Activated CD4-positive, alpha-beta T cell treated with anti-CD3 and anti-CD28 coated beads, Interleukin-2, amount 10 ng/mL, durations not matched to agents 24 days and 14 days (primary cell): ENCODE measurements at regions not wholly inside any gene's neighbourhood (a gene's known extent, or its start where the extent isn't known, plus 50 kb on each side); places are given as distances from the start of the nearest gene placed in this dataset.
"Not testable (repeated sequence)": the region's sequence is repeated elsewhere in the genome, so short reads cannot be mapped to it uniquely, and the experiment has no call there.

Source experiments
- DNase-seq: peaks from one replicate; pipeline ENCODE4 v3.0.0; 2022
- H3K27ac Mint-ChIP-seq: one replicate; pipeline ENCODE4 v1.8.0; 2022; ENCODE audit warnings: mild to moderate bottlenecking, mixed read lengths
- H3K27me3 Mint-ChIP-seq: one replicate; pipeline ENCODE4 v1.8.0; 2022; ENCODE audit warnings: mixed read lengths
- H3K36me3 Mint-ChIP-seq: one replicate; pipeline ENCODE4 v1.8.0; 2022; ENCODE audit warnings: low read depth, mild to moderate bottlenecking, mixed read lengths
- H3K4me1 Mint-ChIP-seq: one replicate; pipeline ENCODE4 v1.8.0; 2021; ENCODE audit warnings: mixed read lengths
- H3K4me3 Mint-ChIP-seq: one replicate; pipeline ENCODE4 v1.8.0; 2022; ENCODE audit warnings: mild to moderate bottlenecking, moderate library complexity, mixed read lengths
- H3K9me3 Mint-ChIP-seq: one replicate; pipeline ENCODE4 v1.8.0; 2021; ENCODE audit warnings: mixed read lengths
- intact Hi-C: fragments of 100-400 bp; cut with micrococcal nuclease; formaldehyde crosslinking; loops from one replicate; pipeline ENCODE4 v1.15.1; 2023

- Mint-ChIP-seq H3K4me3 (no peak overlapping the region), H3K9me3 (no peaks in the 10 kb centered on the region), H3K36me3 (no peaks in the 10 kb centered on the region), H3K4me1 (no peaks in the 10 kb centered on the region), H3K27ac (no peak overlapping the region), H3K27me3 (no peaks in the 10 kb centered on the region)
- intact Hi-C loops = no loop called here
- no peak for DNase-seq
Observed at GRCh38 chr2:209305746-209306196, 118.1 kb upstream of the MAP2 start.

GRCh38 chr2:209307161-209308001 lies 116.5 kb upstream of the MAP2 start:
- Mint-ChIP-seq H3K27me3 (no peaks in the 10 kb centered on the region), H3K4me1 (no peaks in the 10 kb centered on the region), H3K9me3 (no peaks in the 10 kb centered on the region), H3K36me3 (no peaks in the 10 kb centered on the region), H3K27ac (no peak overlapping the region), H3K4me3 (no peak overlapping the region)
- intact Hi-C loops = no loop called here
- no peak for DNase-seq

- no peak for DNase-seq
- Mint-ChIP-seq H3K4me1 (no peaks in the 10 kb centered on the region), H3K27me3 (no peaks in the 10 kb centered on the region), H3K36me3 (no peaks in the 10 kb centered on the region), H3K4me3 (no peak overlapping the region), H3K27ac (no peak overlapping the region), H3K9me3 (no peaks in the 10 kb centered on the region)
- intact Hi-C loops = no loop called here
Observed at GRCh38 chr2:209308415-209308814, 115.4 kb upstream of the MAP2 start.

GRCh38 chr2:209311948-209312347 lies 111.9 kb upstream of the MAP2 start:
- no peaks in the 10 kb centered on the region for H3K4me1 Mint-ChIP-seq
- no peak for DNase-seq
- no peaks in the 10 kb centered on the region for H3K9me3 Mint-ChIP-seq
- H3K27ac Mint-ChIP-seq = no peak overlapping the region
- no peaks in the 10 kb centered on the region for H3K36me3 Mint-ChIP-seq
- intact Hi-C loops = no loop called here
- H3K27me3 Mint-ChIP-seq = no peaks in the 10 kb centered on the region
- H3K4me3 Mint-ChIP-seq = no peak overlapping the region

GRCh38 chr2:209312450-209312849 lies 111.4 kb upstream of the MAP2 start:
- H3K4me3 Mint-ChIP-seq, H3K27me3 Mint-ChIP-seq, intact Hi-C loops, H3K36me3 Mint-ChIP-seq, H3K27ac Mint-ChIP-seq, DNase-seq, H3K9me3 Mint-ChIP-seq, H3K4me1 Mint-ChIP-seq: not testable (repeated sequence)

- DNase-seq = no peak
- H3K27ac Mint-ChIP-seq = no peak overlapping the region
- H3K27me3 Mint-ChIP-seq = no peaks in the 10 kb centered on the region
- H3K36me3 Mint-ChIP-seq = no peaks in the 10 kb centered on the region
- H3K4me3 Mint-ChIP-seq = no peak overlapping the region
- H3K4me1 Mint-ChIP-seq = no peaks in the 10 kb centered on the region
- intact Hi-C loops = no loop called here
- H3K9me3 Mint-ChIP-seq = no peaks in the 10 kb centered on the region
Observed at GRCh38 chr2:209314653-209315052, 109.2 kb upstream of the MAP2 start.

GRCh38 chr2:209316141-209316540 lies 107.7 kb upstream of the MAP2 start:
- Mint-ChIP-seq H3K4me1 (no peaks in the 10 kb centered on the region), H3K9me3 (no peaks in the 10 kb centered on the region)

GRCh38 chr2:209321076-209321475 lies 102.8 kb upstream of the MAP2 start:
- Mint-ChIP-seq H3K4me1 (no peaks in the 10 kb centered on the region), H3K27ac (no peak overlapping the region), H3K27me3 (no peaks in the 10 kb centered on the region), H3K9me3 (no peaks in the 10 kb centered on the region), H3K4me3 (no peak overlapping the region), H3K36me3 (no peaks in the 10 kb centered on the region)
- intact Hi-C loops = no loop called here
- DNase-seq = no peak

More at GRCh38 chr2:209316141-209316540, 107.7 kb upstream of the MAP2 start:
- intact Hi-C loops = no loop called here
- H3K36me3 Mint-ChIP-seq = no peaks in the 10 kb centered on the region
- no peaks in the 10 kb centered on the region for H3K27me3 Mint-ChIP-seq
- no peak overlapping the region for H3K27ac Mint-ChIP-seq
- DNase-seq = no peak
- no peak overlapping the region for H3K4me3 Mint-ChIP-seq

- H3K27me3 Mint-ChIP-seq = no peaks in the 10 kb centered on the region
Observed at GRCh38 chr2:209321581-209321980, 102.3 kb upstream of the MAP2 start.

GRCh38 chr2:209322041-209322440 lies 101.8 kb upstream of the MAP2 start:
- H3K4me1 Mint-ChIP-seq = no peaks in the 10 kb centered on the region
- no peak overlapping the region for H3K4me3 Mint-ChIP-seq
- H3K9me3 Mint-ChIP-seq = no peaks in the 10 kb centered on the region
- H3K27ac Mint-ChIP-seq = no peak overlapping the region
- intact Hi-C loops = no loop called here
- H3K27me3 Mint-ChIP-seq = no peaks in the 10 kb centered on the region
- no peak for DNase-seq
- no peaks in the 10 kb centered on the region for H3K36me3 Mint-ChIP-seq

More at GRCh38 chr2:209321581-209321980, 102.3 kb upstream of the MAP2 start:
- no peaks in the 10 kb centered on the region for H3K36me3 Mint-ChIP-seq
- DNase-seq = no peak
- no peak overlapping the region for H3K4me3 Mint-ChIP-seq
- H3K27ac Mint-ChIP-seq = no peak overlapping the region
- intact Hi-C loops = no loop called here
- no peaks in the 10 kb centered on the region for H3K4me1 Mint-ChIP-seq
- no peaks in the 10 kb centered on the region for H3K9me3 Mint-ChIP-seq

GRCh38 chr2:209322905-209323512 lies 100.8 kb upstream of the MAP2 start:
- Mint-ChIP-seq H3K27ac (no peak overlapping the region), H3K9me3 (no peaks in the 10 kb centered on the region), H3K27me3 (no peaks in the 10 kb centered on the region), H3K4me1 (no peaks in the 10 kb centered on the region), H3K4me3 (no peak overlapping the region), H3K36me3 (no peaks in the 10 kb centered on the region)
- intact Hi-C loops = no loop called here
- no peak for DNase-seq

GRCh38 chr2:209323738-209324137 lies 100.1 kb upstream of the MAP2 start:
- no peaks in the 10 kb centered on the region for H3K27me3 Mint-ChIP-seq
- no peak for DNase-seq
- no peaks in the 10 kb centered on the region for H3K9me3 Mint-ChIP-seq
- no peaks in the 10 kb centered on the region for H3K4me1 Mint-ChIP-seq
- intact Hi-C loops = no loop called here
- no peaks in the 10 kb centered on the region for H3K36me3 Mint-ChIP-seq
- no peak overlapping the region for H3K4me3 Mint-ChIP-seq
- no peak overlapping the region for H3K27ac Mint-ChIP-seq

- no peak overlapping the region for H3K27ac Mint-ChIP-seq
- no peaks in the 10 kb centered on the region for H3K36me3 Mint-ChIP-seq
- H3K9me3 Mint-ChIP-seq = no peaks in the 10 kb centered on the region
- no peak for DNase-seq
- no peaks in the 10 kb centered on the region for H3K27me3 Mint-ChIP-seq
- no peaks in the 10 kb centered on the region for H3K4me1 Mint-ChIP-seq
- intact Hi-C loops = no loop called here
- H3K4me3 Mint-ChIP-seq = no peak overlapping the region
Observed at GRCh38 chr2:209324281-209324680, 99.6 kb upstream of the MAP2 start.

GRCh38 chr2:209331291-209331844 lies 92.5 kb upstream of the MAP2 start:
- DNase-seq = no peak
- Mint-ChIP-seq H3K27me3 (no peaks in the 10 kb centered on the region), H3K36me3 (no peaks in the 10 kb centered on the region), H3K4me1 (no peaks in the 10 kb centered on the region), H3K4me3 (no peak overlapping the region), H3K9me3 (no peaks in the 10 kb centered on the region), H3K27ac (no peak overlapping the region)
- intact Hi-C loops = loop anchor here (10.0 kb wide), 1 partner anchor 927 kb away; the partner anchor contains the start of gene PTH2R
